CD4-positive, alpha-beta T cell treated with Interleukin-15 for 1 hour (primary cell): ENCODE measurements at regions not wholly inside any gene's neighbourhood (a gene's known extent, or its start where the extent isn't known, plus 50 kb on each side); places are given as distances from the start of the nearest gene placed in this dataset.

Experiments
- DNase-seq: peaks from one replicate; pipeline ENCODE4 v3.0.0-alpha.2; 2020

GRCh38 chr15:81471151-81471550, 97.1 kb upstream of the TMC3 start:
- DNase-seq = no peak

- DNase-seq = no peak
Measured at GRCh38 chr15:81469154-81469553, 95.1 kb upstream of the TMC3 start.

GRCh38 chr15:81466741-81467140, 92.7 kb upstream of the TMC3 start:
- no peak for DNase-seq

- DNase-seq = no peak
Measured at GRCh38 chr15:81454024-81454423, 80.0 kb upstream of the TMC3 start.

GRCh38 chr15:81450721-81451120, 76.7 kb upstream of the TMC3 start:
- DNase-seq = no peak

- DNase-seq = no peak
Measured at GRCh38 chr15:81449836-81450474, 75.9 kb upstream of the TMC3 start.

GRCh38 chr15:81443040-81443820, 69.2 kb upstream of the TMC3 start:
- DNase-seq = no peak

- DNase-seq = no peak
Measured at GRCh38 chr15:81442454-81442853, 68.4 kb upstream of the TMC3 start.

GRCh38 chr15:81434851-81435250, 60.8 kb upstream of the TMC3 start:
- no peak for DNase-seq

- DNase-seq = no peak
Measured at GRCh38 chr15:81433462-81433861, 59.4 kb upstream of the TMC3 start.

GRCh38 chr15:81432179-81432578, 58.2 kb upstream of the TMC3 start:
- no peak for DNase-seq

- no peak for DNase-seq
Measured at GRCh38 chr15:81427176-81427575, 53.2 kb upstream of the TMC3 start.

GRCh38 chr15:81425905-81426304, 51.9 kb upstream of the TMC3 start:
- no peak for DNase-seq
